ENCODE measurements at regions not wholly inside any gene's neighbourhood (a gene's known extent, or its start where the extent isn't known, plus 50 kb on each side); places are given as distances from the start of the nearest gene placed in this dataset.

DNA sequence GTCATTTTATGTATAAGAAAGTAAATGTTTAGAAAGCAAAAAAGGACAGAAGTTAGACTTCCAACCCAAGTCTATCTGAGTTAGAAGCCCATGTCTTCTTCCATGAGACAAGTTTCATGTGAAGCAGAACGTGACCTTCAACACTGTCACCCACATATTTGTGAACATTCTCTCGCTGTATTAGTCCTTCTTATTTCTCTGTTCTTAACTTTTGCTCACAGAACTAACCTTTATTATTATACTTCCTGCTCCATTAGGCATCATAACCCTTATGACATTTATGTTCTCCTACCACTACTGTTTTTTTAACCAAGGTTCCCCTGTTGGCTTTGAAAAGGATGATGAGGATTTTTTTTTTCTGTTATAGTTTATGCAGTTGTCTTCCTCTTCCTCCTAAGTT is 238.8 kb downstream of the ZNF608 start:
- Histone ChIP-seq H3K27me3 (ENCODE audit: control insufficient read depth in 1 of 2, insufficient read depth in 2 of 2, low read length in 2 of 2) (peaks cover 0 to 1% of the 10 kb centered on the region in 2 experiments; a peak in 1 of 5 replicates), H3K4me2 (ENCODE audit: low read depth, low read length) (no peak overlapping the region), H3K4me1 (ENCODE audit: insufficient read depth, low read length) (no peaks in the 10 kb centered on the region), H2AFZ (ENCODE audit: low read length) (no peak overlapping the region), H3K36me3 (replicated peaks in 1 of 2; ENCODE audit: control insufficient read depth in 1 of 2, insufficient read depth in 2 of 2, low read length in 2 of 2) (no peaks in the 10 kb centered on the region), H4K20me1 (ENCODE audit: insufficient read depth, low read length) (no peaks in the 10 kb centered on the region), H3K9ac (ENCODE audit: insufficient read depth, low read depth, low read length) (no peak overlapping the region), H3K79me2 (ENCODE audit: insufficient read depth, low read length) (no peaks in the 10 kb centered on the region), H3K27ac (ENCODE audit: extremely low read length, insufficient read depth, low read length) (no peak overlapping the region), H3K4me3 (replicated peaks in 1 of 3; ENCODE audit: insufficient read depth in 1 of 3, low read depth in 2 of 3, low read length in 3 of 3) (no peak overlapping the region), H3K9me3 (ENCODE audit: low read length) (no peaks in the 10 kb centered on the region)
- ChIA-PET POLR2A (no interaction called here), CTCF (ENCODE audit: low intra/inter-chr PET ratio, low total read pairs) (no interaction called here)
- no peak for FAIRE-seq
- no peak for DNase-seq (ENCODE audit: low spot score)
- ATAC-seq, result no peak
- no TSS peak for BruUV-seq (replicated peaks)
- in situ Hi-C loops (cut with HindIII; ENCODE audit: extremely low pct_ligation_motif_present, low pct_unique_long_range_greater_than_20kb), result no loop called here
- TF ChIP-seq ZNF564 (CRISPR knock-in tag; IDR thresholded peaks at IDR 0.05), result no peak
- no peak for TF ChIP-seq PCBP2 (optimal IDR thresholded peaks at IDR 0.05; ENCODE audit: low read depth, low read length, poor library complexity, severe bottlenecking)
- intact Hi-C loops (cut with micrococcal nuclease; ENCODE audit: unreplicated experiment), result no loop called here
- whole genome bisulfite sequencing (ENCODE audit: low lambda C conversion rate), result 4% methylated on average over 2 of the region's 2 CpGs

DNA sequence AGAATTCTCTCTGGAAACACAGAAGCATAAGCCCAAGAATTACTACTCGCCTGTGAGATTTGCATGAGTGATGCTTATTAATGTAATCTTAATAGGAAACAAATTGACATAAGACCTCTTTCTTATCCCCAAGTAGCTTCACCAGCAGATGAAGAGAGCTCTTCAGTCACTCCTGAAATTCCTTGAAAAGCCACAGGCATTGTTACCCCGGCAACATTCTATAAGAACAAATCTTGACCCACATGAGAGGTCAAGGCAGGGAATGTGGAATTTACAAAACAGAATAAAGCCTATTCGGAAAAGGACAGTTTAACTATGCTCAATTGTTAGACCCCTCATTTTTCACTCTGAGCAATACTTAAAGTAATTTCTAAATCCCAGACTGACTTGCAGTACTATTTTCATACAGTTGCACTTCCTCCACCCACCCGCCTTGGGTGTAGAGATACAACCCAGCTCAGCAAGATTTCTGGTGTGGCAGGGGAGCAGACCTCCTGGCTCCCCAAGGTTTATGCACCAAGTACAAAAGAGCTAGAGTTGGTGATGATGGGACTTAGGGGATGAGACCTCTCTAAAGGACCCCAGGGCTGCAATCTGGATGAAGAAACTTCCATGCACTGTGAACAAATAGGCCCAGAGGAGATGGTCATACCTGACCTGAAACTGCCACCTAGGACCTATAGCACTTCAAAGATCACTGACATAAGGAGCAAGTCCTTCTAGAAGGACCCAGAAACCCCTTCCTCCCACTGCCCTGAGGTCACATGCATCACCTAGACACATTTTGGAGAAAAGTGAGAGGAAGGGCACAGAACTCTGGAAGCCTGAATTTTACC is 242.1 kb downstream of the ZNF608 start:
- intact Hi-C loops (cut with micrococcal nuclease; ENCODE audit: unreplicated experiment) (no loop called here), in situ Hi-C loops (cut with HindIII; ENCODE audit: extremely low pct_ligation_motif_present, low pct_unique_long_range_greater_than_20kb) (no loop called here)
- Histone ChIP-seq H3K79me2 (ENCODE audit: insufficient read depth, low read length) (no peaks in the 10 kb centered on the region), H3K27ac (ENCODE audit: extremely low read length, insufficient read depth, low read length) (no peak overlapping the region), H3K4me2 (ENCODE audit: low read depth, low read length) (no peak overlapping the region), H3K4me1 (ENCODE audit: insufficient read depth, low read length) (no peaks in the 10 kb centered on the region), H3K36me3 (replicated peaks in 1 of 2; ENCODE audit: control insufficient read depth in 1 of 2, insufficient read depth in 2 of 2, low read length in 2 of 2) (no peaks in the 10 kb centered on the region), H3K4me3 (replicated peaks in 1 of 3; ENCODE audit: insufficient read depth in 1 of 3, low read depth in 2 of 3, low read length in 3 of 3) (no peak overlapping the region), H3K9me3 (ENCODE audit: low read length) (no peaks in the 10 kb centered on the region), H4K20me1 (ENCODE audit: insufficient read depth, low read length) (no peaks in the 10 kb centered on the region), H3K27me3 (ENCODE audit: control insufficient read depth in 1 of 2, insufficient read depth in 2 of 2, low read length in 2 of 2) (0 out of 5 replicates have a peak, but pooled peaks cover 0 to 1% of the 10 kb centered on the region in 2 experiments), H2AFZ (ENCODE audit: low read length) (no peak overlapping the region), H3K9ac (ENCODE audit: insufficient read depth, low read depth, low read length) (no peak overlapping the region)
- BruUV-seq (replicated peaks), result no TSS peak
- FAIRE-seq (no peak), ATAC-seq (no peak), DNase-seq (ENCODE audit: low spot score) (no peak)
- ChIA-PET POLR2A (no interaction called here), CTCF (ENCODE audit: low intra/inter-chr PET ratio, low total read pairs) (no interaction called here)
- TF ChIP-seq PHB2 (IDR thresholded peaks at IDR 0.05; ENCODE audit: partially characterized antibody) (no peak), KDM3A (CRISPR knock-in tag; IDR thresholded peaks at IDR 0.05; ENCODE audit: low read depth) (no peak), ZNF773 (CRISPR knock-in tag; IDR thresholded peaks at IDR 0.05; ENCODE audit: borderline replicate concordance) (no peak), SIN3B (IDR thresholded peaks at IDR 0.05; ENCODE audit: low read length) (no peak)
- TF ChIP-seq, protein P1, sequence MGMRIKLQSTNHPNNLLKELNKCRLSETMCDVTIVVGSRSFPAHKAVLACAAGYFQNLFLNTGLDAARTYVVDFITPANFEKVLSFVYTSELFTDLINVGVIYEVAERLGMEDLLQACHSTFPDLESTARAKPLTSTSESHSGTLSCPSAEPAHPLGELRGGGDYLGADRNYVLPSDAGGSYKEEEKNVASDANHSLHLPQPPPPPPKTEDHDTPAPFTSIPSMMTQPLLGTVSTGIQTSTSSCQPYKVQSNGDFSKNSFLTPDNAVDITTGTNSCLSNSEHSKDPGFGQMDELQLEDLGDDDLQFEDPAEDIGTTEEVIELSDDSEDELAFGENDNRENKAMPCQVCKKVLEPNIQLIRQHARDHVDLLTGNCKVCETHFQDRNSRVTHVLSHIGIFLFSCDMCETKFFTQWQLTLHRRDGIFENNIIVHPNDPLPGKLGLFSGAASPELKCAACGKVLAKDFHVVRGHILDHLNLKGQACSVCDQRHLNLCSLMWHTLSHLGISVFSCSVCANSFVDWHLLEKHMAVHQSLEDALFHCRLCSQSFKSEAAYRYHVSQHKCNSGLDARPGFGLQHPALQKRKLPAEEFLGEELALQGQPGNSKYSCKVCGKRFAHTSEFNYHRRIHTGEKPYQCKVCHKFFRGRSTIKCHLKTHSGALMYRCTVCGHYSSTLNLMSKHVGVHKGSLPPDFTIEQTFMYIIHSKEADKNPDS (CRISPR knock-in tag; IDR thresholded peaks at IDR 0.05), result no peak
- TF ChIP-seq, protein P2, sequence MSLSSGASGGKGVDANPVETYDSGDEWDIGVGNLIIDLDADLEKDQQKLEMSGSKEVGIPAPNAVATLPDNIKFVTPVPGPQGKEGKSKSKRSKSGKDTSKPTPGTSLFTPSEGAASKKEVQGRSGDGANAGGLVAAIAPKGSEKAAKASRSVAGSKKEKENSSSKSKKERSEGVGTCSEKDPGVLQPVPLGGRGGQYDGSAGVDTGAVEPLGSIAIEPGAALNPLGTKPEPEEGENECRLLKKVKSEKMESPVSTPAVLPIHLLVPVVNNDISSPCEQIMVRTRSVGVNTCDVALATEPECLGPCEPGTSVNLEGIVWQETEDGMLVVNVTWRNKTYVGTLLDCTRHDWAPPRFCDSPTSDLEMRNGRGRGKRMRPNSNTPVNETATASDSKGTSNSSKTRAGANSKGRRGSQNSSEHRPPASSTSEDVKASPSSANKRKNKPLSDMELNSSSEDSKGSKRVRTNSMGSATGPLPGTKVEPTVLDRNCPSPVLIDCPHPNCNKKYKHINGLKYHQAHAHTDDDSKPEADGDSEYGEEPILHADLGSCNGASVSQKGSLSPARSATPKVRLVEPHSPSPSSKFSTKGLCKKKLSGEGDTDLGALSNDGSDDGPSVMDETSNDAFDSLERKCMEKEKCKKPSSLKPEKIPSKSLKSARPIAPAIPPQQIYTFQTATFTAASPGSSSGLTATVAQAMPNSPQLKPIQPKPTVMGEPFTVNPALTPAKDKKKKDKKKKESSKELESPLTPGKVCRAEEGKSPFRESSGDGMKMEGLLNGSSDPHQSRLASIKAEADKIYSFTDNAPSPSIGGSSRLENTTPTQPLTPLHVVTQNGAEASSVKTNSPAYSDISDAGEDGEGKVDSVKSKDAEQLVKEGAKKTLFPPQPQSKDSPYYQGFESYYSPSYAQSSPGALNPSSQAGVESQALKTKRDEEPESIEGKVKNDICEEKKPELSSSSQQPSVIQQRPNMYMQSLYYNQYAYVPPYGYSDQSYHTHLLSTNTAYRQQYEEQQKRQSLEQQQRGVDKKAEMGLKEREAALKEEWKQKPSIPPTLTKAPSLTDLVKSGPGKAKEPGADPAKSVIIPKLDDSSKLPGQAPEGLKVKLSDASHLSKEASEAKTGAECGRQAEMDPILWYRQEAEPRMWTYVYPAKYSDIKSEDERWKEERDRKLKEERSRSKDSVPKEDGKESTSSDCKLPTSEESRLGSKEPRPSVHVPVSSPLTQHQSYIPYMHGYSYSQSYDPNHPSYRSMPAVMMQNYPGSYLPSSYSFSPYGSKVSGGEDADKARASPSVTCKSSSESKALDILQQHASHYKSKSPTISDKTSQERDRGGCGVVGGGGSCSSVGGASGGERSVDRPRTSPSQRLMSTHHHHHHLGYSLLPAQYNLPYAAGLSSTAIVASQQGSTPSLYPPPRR (CRISPR knock-in tag; IDR thresholded peaks at IDR 0.05; ENCODE audit: borderline replicate concordance), result no peak
- TF ChIP-seq, protein P3, sequence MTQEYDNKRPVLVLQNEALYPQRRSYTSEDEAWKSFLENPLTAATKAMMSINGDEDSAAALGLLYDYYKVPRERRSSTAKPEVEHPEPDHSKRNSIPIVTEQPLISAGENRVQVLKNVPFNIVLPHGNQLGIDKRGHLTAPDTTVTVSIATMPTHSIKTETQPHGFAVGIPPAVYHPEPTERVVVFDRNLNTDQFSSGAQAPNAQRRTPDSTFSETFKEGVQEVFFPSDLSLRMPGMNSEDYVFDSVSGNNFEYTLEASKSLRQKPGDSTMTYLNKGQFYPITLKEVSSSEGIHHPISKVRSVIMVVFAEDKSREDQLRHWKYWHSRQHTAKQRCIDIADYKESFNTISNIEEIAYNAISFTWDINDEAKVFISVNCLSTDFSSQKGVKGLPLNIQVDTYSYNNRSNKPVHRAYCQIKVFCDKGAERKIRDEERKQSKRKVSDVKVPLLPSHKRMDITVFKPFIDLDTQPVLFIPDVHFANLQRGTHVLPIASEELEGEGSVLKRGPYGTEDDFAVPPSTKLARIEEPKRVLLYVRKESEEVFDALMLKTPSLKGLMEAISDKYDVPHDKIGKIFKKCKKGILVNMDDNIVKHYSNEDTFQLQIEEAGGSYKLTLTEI (CRISPR knock-in tag; conservative IDR thresholded peaks at IDR 0.05), result no peak
- 40% methylated on average over 4 of the region's 4 CpGs for WGBS (ENCODE audit: low lambda C conversion rate)
